ENCODE measurements at regions not wholly inside any gene's neighbourhood (a gene's known extent, or its start where the extent isn't known, plus 50 kb on each side); places are given as distances from the start of the nearest gene placed in this dataset.
"Not testable (repeated sequence)": the region's sequence is repeated elsewhere in the genome, so short reads cannot be mapped to it uniquely, and the experiment has no call there.

DNA sequence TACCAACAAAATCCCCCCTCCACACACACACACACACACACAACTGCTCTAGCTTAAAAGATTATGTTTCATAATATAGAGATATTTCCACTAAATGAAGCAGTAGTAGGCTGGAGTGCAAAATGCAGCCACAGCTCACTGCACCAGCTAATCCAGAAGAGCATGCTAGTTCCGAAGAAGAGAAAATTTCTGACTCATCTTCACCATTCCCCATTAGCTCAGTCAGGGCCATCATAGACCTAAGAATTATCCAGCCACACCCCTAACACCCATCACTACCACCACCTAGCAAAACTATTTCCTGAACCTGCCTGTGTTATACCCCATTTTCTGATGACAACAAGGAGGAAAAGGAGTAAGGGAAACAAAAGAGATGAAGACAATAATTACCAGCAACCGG is 67.1 kb upstream of the UBE2E2 start:
- intact Hi-C loops (cut with micrococcal nuclease) = no loop called here
- H3K27ac Mint-ChIP-seq = no peak overlapping the region
- no peaks in the 10 kb centered on the region for H3K9me3 Mint-ChIP-seq
- H3K36me3 Mint-ChIP-seq (ENCODE audit: low read depth) = no peaks in the 10 kb centered on the region
- no peaks in the 10 kb centered on the region for H3K27me3 Mint-ChIP-seq
- H3K4me3 Mint-ChIP-seq = no peak overlapping the region
- H3K4me1 Mint-ChIP-seq (ENCODE audit: low read depth) = no peaks in the 10 kb centered on the region

DNA sequence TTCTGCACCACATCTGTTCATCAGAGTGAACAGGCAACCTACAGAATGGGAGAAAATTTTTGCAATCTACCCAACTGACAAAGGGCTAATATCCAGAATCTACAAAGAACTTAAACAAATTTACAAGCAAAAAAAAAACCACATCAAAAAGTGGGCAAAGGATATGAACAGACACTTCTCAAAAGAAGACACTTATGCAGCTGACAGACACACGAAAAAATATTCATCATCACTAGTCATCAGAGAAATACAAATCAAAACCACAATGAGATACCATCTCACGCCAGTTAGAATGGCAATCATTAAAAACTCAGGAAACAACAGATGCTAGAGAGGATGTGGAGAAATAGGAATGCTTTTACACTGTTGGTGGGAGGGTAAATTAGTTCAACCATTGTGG is 59.1 kb upstream of the UBE2E2 start:
- H3K9me3 Mint-ChIP-seq; H3K27me3 Mint-ChIP-seq; H3K4me1 Mint-ChIP-seq (ENCODE audit: low read depth); H3K27ac Mint-ChIP-seq; H3K36me3 Mint-ChIP-seq (ENCODE audit: low read depth); H3K4me3 Mint-ChIP-seq; intact Hi-C loops (cut with micrococcal nuclease): not testable (repeated sequence)

DNA sequence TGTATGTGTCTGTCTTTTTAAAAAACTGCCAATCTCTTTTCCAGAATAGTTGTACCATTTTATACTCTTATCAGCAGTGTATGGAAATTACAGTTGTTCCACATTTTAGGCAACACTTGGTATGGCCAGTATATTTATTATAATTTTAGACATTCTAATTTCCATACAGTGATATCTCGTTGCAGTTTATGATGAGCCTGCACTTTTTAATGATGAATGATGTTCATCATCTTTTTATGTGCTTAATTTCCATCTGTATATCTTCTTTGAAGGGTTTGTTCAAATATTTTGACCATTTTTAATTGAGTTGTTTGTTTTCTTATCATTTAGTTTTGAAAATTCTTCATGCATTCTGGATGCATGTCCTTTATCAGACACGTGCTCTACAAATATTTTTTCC is 57.0 kb upstream of the UBE2E2 start:
- no peak overlapping the region for H3K27ac Mint-ChIP-seq
- no peaks in the 10 kb centered on the region for H3K4me1 Mint-ChIP-seq (ENCODE audit: low read depth)
- intact Hi-C loops (cut with micrococcal nuclease) = no loop called here
- peaks cover 4% of the 10 kb centered on the region for H3K27me3 Mint-ChIP-seq
- H3K36me3 Mint-ChIP-seq (ENCODE audit: low read depth) = no peaks in the 10 kb centered on the region
- H3K4me3 Mint-ChIP-seq = no peak overlapping the region
- no peaks in the 10 kb centered on the region for H3K9me3 Mint-ChIP-seq

- peaks cover 5% of the 10 kb centered on the region for H3K4me1 Mint-ChIP-seq (ENCODE audit: low read depth)
- H3K27me3 Mint-ChIP-seq = no peaks in the 10 kb centered on the region
- H3K9me3 Mint-ChIP-seq = peaks cover 13% of the 10 kb centered on the region
- H3K4me3 Mint-ChIP-seq = no peak overlapping the region
- no peak overlapping the region for H3K27ac Mint-ChIP-seq
- intact Hi-C loops (cut with micrococcal nuclease) = no loop called here
- H3K36me3 Mint-ChIP-seq (ENCODE audit: low read depth) = no peaks in the 10 kb centered on the region
Observed at GRCh38 chr3:23152989-23153388, 50.1 kb upstream of the UBE2E2 start.
